ENCODE measurements at regions not wholly inside any gene's neighbourhood (a gene's known extent, or its start where the extent isn't known, plus 50 kb on each side); places are given as distances from the start of the nearest gene placed in this dataset.

- Mint-ChIP-seq H3K4me1 (ENCODE audit: low read depth, unreplicated experiment) (no peaks in the 10 kb centered on the region), H3K9me3 (ENCODE audit: low read depth, unreplicated experiment) (no peaks in the 10 kb centered on the region), H3K27ac (ENCODE audit: unreplicated experiment) (no peak overlapping the region), H3K4me3 (ENCODE audit: low read depth, unreplicated experiment) (no peak overlapping the region), H3K27me3 (ENCODE audit: unreplicated experiment) (no peaks in the 10 kb centered on the region), H3K36me3 (ENCODE audit: insufficient read depth, unreplicated experiment) (no peaks in the 10 kb centered on the region)
- CTCF ChIA-PET = no interaction called here
- DNase-seq = no peak
- BruUV-seq (replicated peaks) = no TSS peak
- intact Hi-C loops (cut with micrococcal nuclease; ENCODE audit: unreplicated experiment) = no loop called here
- no peak for TF ChIP-seq CTCF (IDR thresholded peaks at IDR 0.05; ENCODE audit: unreplicated experiment)
Measured at GRCh38 chr20:24402188-24402587, 67.2 kb upstream of the SYNDIG1 start.

GRCh38 chr20:24395151-24395550 is 74.3 kb upstream of the SYNDIG1 start:
- TF ChIP-seq CTCF (IDR thresholded peaks at IDR 0.05; ENCODE audit: unreplicated experiment) = no peak
- Mint-ChIP-seq H3K9me3 (ENCODE audit: low read depth, unreplicated experiment) (no peaks in the 10 kb centered on the region), H3K27ac (ENCODE audit: unreplicated experiment) (no peak overlapping the region), H3K27me3 (ENCODE audit: unreplicated experiment) (peaks cover 9% of the 10 kb centered on the region), H3K4me1 (ENCODE audit: low read depth, unreplicated experiment) (no peaks in the 10 kb centered on the region), H3K4me3 (ENCODE audit: low read depth, unreplicated experiment) (no peak overlapping the region), H3K36me3 (ENCODE audit: insufficient read depth, unreplicated experiment) (no peaks in the 10 kb centered on the region)
- DNase-seq = no peak
- intact Hi-C loops (cut with micrococcal nuclease; ENCODE audit: unreplicated experiment) = no loop called here
- CTCF ChIA-PET = no interaction called here
- BruUV-seq (replicated peaks) = no TSS peak

DNA sequence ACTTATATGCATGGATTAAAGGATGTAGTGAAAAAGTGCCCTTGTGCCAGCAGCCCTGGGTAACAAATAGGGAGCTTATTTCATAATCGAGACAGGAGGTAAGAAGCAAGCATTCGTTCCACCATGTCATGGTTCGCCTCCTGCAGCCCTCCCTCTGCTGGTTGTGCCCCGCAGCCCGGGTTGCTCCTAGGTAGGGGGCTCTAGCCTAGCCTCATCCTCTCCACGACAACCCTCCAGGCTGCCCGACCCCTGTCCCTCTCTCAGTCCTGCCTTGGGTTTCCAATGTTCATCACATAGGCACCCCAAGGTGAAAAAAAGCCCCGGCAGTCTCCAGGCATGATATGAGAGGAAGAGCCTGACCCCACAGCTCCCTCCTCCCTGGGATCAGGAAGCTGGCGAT is 75.5 kb upstream of the SYNDIG1 start:
- no TSS peak for BruUV-seq (replicated peaks)
- H3K27ac Mint-ChIP-seq (ENCODE audit: unreplicated experiment) = no peak overlapping the region
- H3K36me3 Mint-ChIP-seq (ENCODE audit: insufficient read depth, unreplicated experiment) = no peaks in the 10 kb centered on the region
- peaks cover 13% of the 10 kb centered on the region for H3K27me3 Mint-ChIP-seq (ENCODE audit: unreplicated experiment)
- H3K4me3 Mint-ChIP-seq (ENCODE audit: low read depth, unreplicated experiment) = no peak overlapping the region
- intact Hi-C loops (cut with micrococcal nuclease; ENCODE audit: unreplicated experiment) = no loop called here
- CTCF ChIA-PET = no interaction called here
- no peaks in the 10 kb centered on the region for H3K9me3 Mint-ChIP-seq (ENCODE audit: low read depth, unreplicated experiment)
- DNase-seq = no peak
- TF ChIP-seq CTCF (IDR thresholded peaks at IDR 0.05; ENCODE audit: unreplicated experiment) = no peak
- no peaks in the 10 kb centered on the region for H3K4me1 Mint-ChIP-seq (ENCODE audit: low read depth, unreplicated experiment)

DNA sequence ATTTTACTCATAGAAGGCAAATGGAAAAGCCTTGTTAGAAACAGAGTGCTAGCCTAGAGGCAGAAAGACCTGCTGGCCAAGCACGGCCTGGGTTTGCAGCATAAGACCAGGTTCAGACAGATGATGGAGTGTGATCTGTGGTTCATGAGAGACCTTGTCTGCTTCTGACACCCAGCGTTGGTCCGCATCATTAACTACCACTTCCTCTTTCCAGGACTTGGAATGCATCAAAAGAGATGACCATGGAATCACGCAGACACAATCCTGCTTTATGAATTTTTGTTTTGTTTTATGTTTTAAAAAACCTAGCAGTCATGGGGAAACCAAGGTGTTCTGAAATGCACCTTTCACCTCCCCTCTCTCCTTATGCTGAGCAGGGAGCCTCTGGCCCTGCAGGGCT is 76.8 kb upstream of the SYNDIG1 start:
- no peaks in the 10 kb centered on the region for H3K9me3 Mint-ChIP-seq (ENCODE audit: low read depth, unreplicated experiment)
- CTCF ChIA-PET = no interaction called here
- TF ChIP-seq CTCF (IDR thresholded peaks at IDR 0.05; ENCODE audit: unreplicated experiment) = no peak
- BruUV-seq (replicated peaks) = no TSS peak
- no peak for DNase-seq
- no peaks in the 10 kb centered on the region for H3K36me3 Mint-ChIP-seq (ENCODE audit: insufficient read depth, unreplicated experiment)
- no peaks in the 10 kb centered on the region for H3K4me1 Mint-ChIP-seq (ENCODE audit: low read depth, unreplicated experiment)
- no peak overlapping the region for H3K4me3 Mint-ChIP-seq (ENCODE audit: low read depth, unreplicated experiment)
- H3K27ac Mint-ChIP-seq (ENCODE audit: unreplicated experiment) = no peak overlapping the region
- peaks cover 13% of the 10 kb centered on the region for H3K27me3 Mint-ChIP-seq (ENCODE audit: unreplicated experiment)
- intact Hi-C loops (cut with micrococcal nuclease; ENCODE audit: unreplicated experiment) = no loop called here

DNA sequence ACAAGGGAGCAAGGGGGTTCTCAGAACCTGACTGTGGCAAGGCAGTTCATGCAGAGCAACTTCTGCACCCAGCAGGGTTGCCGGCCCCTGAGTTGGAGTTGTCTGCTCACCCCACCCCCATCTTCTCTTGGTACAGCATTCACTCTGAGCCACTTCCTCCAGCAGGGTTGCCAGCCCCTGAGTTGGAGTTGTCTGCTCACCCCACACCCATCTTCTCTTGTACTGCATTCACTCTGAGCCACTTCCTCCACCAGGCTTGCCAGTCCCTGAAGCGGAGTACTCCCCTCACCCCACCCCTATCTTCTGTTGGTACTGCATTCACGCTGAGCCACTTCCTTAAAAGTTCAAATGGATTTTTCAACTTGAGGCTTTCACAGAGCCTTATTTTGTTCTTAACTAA is 79.7 kb upstream of the SYNDIG1 start:
- DNase-seq = no peak
- no peak overlapping the region for H3K4me3 Mint-ChIP-seq (ENCODE audit: low read depth, unreplicated experiment)
- TF ChIP-seq CTCF (IDR thresholded peaks at IDR 0.05; ENCODE audit: unreplicated experiment) = no peak
- CTCF ChIA-PET = no interaction called here
- intact Hi-C loops (cut with micrococcal nuclease; ENCODE audit: unreplicated experiment) = no loop called here
- no peak overlapping the region for H3K27ac Mint-ChIP-seq (ENCODE audit: unreplicated experiment)
- peaks cover 22% of the 10 kb centered on the region for H3K27me3 Mint-ChIP-seq (ENCODE audit: unreplicated experiment)
- no peaks in the 10 kb centered on the region for H3K9me3 Mint-ChIP-seq (ENCODE audit: low read depth, unreplicated experiment)
- no peaks in the 10 kb centered on the region for H3K4me1 Mint-ChIP-seq (ENCODE audit: low read depth, unreplicated experiment)
- no peaks in the 10 kb centered on the region for H3K36me3 Mint-ChIP-seq (ENCODE audit: insufficient read depth, unreplicated experiment)
- BruUV-seq (replicated peaks) = no TSS peak
